RWPE2 (cell line): ENCODE measurements at regions not wholly inside any gene's neighbourhood (a gene's known extent, or its start where the extent isn't known, plus 50 kb on each side); places are given as distances from the start of the nearest gene placed in this dataset.

Experiments
- ATAC-seq: fragments of 200-7000 bp; cut with Tn5 transposase; 3 replicates; pipeline ENCODE4 v1.9.1; 2021; ENCODE audit warnings: low read depth
- DNase-seq: peaks from one replicate; pipeline ENCODE4 v3.0.0-alpha.2; 2020; ENCODE audit warnings: low spot score
- H3K27ac ChIP-seq: fragments of 450-650 bp; 2 replicates; pipeline ENCODE4 v1.5.1; 2017; ENCODE audit warnings: mild to moderate bottlenecking; ENCODE audit not compliant: poor library complexity, severe bottlenecking
- H3K27me3 ChIP-seq: fragments of 250-450 bp; sonication (Bioruptor Pico); 2 replicates; pipeline ENCODE4 v1.5.1; 2021; ENCODE audit warnings: mild to moderate bottlenecking, moderate library complexity; ENCODE audit not compliant: insufficient read depth, poor library complexity, severe bottlenecking
- H3K36me3 ChIP-seq: fragments of 250-450 bp; sonication (Bioruptor Pico); 2 replicates; pipeline ENCODE4 v1.5.1; 2020; ENCODE audit warnings: low read depth, mild to moderate bottlenecking, moderate library complexity
- H3K4me1 ChIP-seq: fragments of 250-450 bp; sonication (Bioruptor Pico); 2 replicates; pipeline ENCODE4 v1.5.1; 2021; ENCODE audit warnings: mild to moderate bottlenecking, moderate library complexity; ENCODE audit not compliant: insufficient read depth, poor library complexity, severe bottlenecking
- H3K4me3 ChIP-seq: fragments of 250-450 bp; sonication (Bioruptor Pico); 2 replicates; pipeline ENCODE4 v1.5.1; 2021; ENCODE audit warnings: mild to moderate bottlenecking, moderate library complexity; ENCODE audit not compliant: severe bottlenecking
- H3K9me3 ChIP-seq: fragments of 250-450 bp; sonication (Bioruptor Pico); 2 replicates; pipeline ENCODE4 v1.5.1; 2021; ENCODE audit warnings: mild to moderate bottlenecking, moderate library complexity; ENCODE audit not compliant: severe bottlenecking
- CTCF ChIP-seq: fragments of 450-650 bp; IDR thresholded peaks from one replicate; pipeline ENCODE4 v1.5.1; 2017; ENCODE audit warnings: mild to moderate bottlenecking, moderate library complexity; ENCODE audit not compliant: poor library complexity, severe bottlenecking

GRCh38 chr3:84184937-84185336 is 773.9 kb upstream of the CADM2 start:
- TF ChIP-seq CTCF = no peak
- Histone ChIP-seq H3K27me3 (no peaks in the 10 kb centered on the region), H3K36me3 (no peaks in the 10 kb centered on the region), H3K4me1 (no peaks in the 10 kb centered on the region), H3K4me3 (no peak overlapping the region), H3K9me3 (no peaks in the 10 kb centered on the region), H3K27ac (no peak overlapping the region)
- DNase-seq (no peak), ATAC-seq (no peak)

- DNase-seq (no peak), ATAC-seq (peak; percentile 99)
- Histone ChIP-seq H3K4me1 (peaks cover 12% of the 10 kb centered on the region), H3K27ac (peak overlapping the region; percentile 48), H3K9me3 (peaks cover 2% of the 10 kb centered on the region), H3K4me3 (no peak overlapping the region), H3K27me3 (no peaks in the 10 kb centered on the region), H3K36me3 (no peaks in the 10 kb centered on the region)
- no peak for TF ChIP-seq CTCF
Measured at GRCh38 chr3:84194029-84194428, 764.8 kb upstream of the CADM2 start.

GRCh38 chr3:84209474-84209873 is 749.3 kb upstream of the CADM2 start:
- no peak overlapping the region for H3K4me3 ChIP-seq
- DNase-seq = no peak
- TF ChIP-seq CTCF = no peak
- no peaks in the 10 kb centered on the region for H3K36me3 ChIP-seq
- no peak for ATAC-seq
- H3K27ac ChIP-seq = no peak overlapping the region
- H3K27me3 ChIP-seq = no peaks in the 10 kb centered on the region
- no peaks in the 10 kb centered on the region for H3K4me1 ChIP-seq
- no peaks in the 10 kb centered on the region for H3K9me3 ChIP-seq

- H3K27ac ChIP-seq = no peak overlapping the region
- peaks cover 14% of the 10 kb centered on the region for H3K9me3 ChIP-seq
- DNase-seq (no peak), ATAC-seq (no peak)
- no peak overlapping the region for H3K4me3 ChIP-seq
- no peaks in the 10 kb centered on the region for H3K36me3 ChIP-seq
- TF ChIP-seq CTCF = no peak
- no peaks in the 10 kb centered on the region for H3K27me3 ChIP-seq
- H3K4me1 ChIP-seq = no peaks in the 10 kb centered on the region
Measured at GRCh38 chr3:84223512-84223911, 735.3 kb upstream of the CADM2 start.

- no peak for TF ChIP-seq CTCF
- Histone ChIP-seq H3K36me3 (no peaks in the 10 kb centered on the region), H3K9me3 (peaks cover 14% of the 10 kb centered on the region), H3K27me3 (no peaks in the 10 kb centered on the region), H3K4me3 (no peak overlapping the region), H3K4me1 (no peaks in the 10 kb centered on the region), H3K27ac (no peak overlapping the region)
- ATAC-seq (no peak), DNase-seq (no peak)
Measured at GRCh38 chr3:84224262-84224661, 734.5 kb upstream of the CADM2 start.
